ENCODE measurements at regions not wholly inside any gene's neighbourhood (a gene's known extent, or its start where the extent isn't known, plus 50 kb on each side); places are given as distances from the start of the nearest gene placed in this dataset.

DNA sequence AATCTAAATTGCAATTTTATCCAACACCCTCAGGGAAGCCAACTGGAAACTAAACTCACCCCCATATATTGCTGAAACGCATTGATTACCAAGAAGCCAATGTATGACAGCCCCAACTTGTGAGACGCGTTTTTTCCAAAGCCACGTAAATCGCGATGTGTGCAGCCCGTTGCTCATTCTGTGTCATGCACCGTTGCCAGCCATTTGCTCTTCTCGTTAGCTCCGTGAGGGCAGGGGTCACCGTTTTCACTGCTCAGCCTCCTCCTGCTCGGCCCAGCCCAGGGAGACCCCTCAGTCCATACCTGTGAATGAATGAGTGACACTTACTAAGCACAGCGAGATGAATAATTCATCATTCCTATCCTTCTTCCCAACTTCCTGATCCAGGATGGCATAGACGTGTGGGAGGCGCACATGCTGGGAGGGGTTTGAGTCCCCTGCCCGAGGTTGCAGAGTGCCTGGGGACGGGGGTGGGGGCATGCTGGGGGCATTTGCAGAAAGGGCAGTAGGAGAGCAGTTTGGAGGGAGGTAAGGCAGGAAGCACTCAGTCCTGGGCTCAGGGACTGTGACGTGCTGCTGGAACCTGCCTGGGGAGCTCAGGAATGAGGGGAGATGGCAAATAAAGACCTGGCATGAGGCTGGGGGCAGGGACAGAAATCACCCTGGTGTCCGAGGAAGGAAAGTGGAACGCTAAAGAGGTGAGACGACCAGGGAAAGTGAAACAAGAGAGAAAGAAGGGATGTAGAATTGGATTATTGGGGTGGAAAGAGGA, 104.2 kb upstream of the SDK1 start:
- H2AFZ ChIP-seq (ENCODE audit: low read depth, low read length), result no peak overlapping the region
- H3F3A ChIP-seq (ENCODE audit: insufficient read depth, low read length, poor library complexity, severe bottlenecking), result no peaks in the 10 kb centered on the region
- H3K27ac ChIP-seq (ENCODE audit: low read length), result no peak overlapping the region
- H3K4me2 ChIP-seq (ENCODE audit: low read length), result no peak overlapping the region
- no peaks in the 10 kb centered on the region for H3K9me2 ChIP-seq (ENCODE audit: insufficient read depth, low read length)
- H4K20me1 ChIP-seq (ENCODE audit: insufficient read depth), result no peaks in the 10 kb centered on the region
- H3K4me3 ChIP-seq (ENCODE audit: low read length), result no peak overlapping the region
- H3K9me3 ChIP-seq (ENCODE audit: low read length), result no peaks in the 10 kb centered on the region
- H3K79me2 ChIP-seq (replicated peaks; ENCODE audit: insufficient read depth, low read length), result no peaks in the 10 kb centered on the region
- no peak for TF ChIP-seq REST (IDR thresholded peaks at IDR 0.05; ENCODE audit: borderline replicate concordance)
- no peaks in the 10 kb centered on the region for H3K36me3 ChIP-seq (ENCODE audit: insufficient read depth, low read length)
- no peak overlapping the region for H3K9ac ChIP-seq (ENCODE audit: low read length)
- H3K27me3 ChIP-seq (ENCODE audit: insufficient read depth, low read depth, low read length), result no peaks in the 10 kb centered on the region

DNA sequence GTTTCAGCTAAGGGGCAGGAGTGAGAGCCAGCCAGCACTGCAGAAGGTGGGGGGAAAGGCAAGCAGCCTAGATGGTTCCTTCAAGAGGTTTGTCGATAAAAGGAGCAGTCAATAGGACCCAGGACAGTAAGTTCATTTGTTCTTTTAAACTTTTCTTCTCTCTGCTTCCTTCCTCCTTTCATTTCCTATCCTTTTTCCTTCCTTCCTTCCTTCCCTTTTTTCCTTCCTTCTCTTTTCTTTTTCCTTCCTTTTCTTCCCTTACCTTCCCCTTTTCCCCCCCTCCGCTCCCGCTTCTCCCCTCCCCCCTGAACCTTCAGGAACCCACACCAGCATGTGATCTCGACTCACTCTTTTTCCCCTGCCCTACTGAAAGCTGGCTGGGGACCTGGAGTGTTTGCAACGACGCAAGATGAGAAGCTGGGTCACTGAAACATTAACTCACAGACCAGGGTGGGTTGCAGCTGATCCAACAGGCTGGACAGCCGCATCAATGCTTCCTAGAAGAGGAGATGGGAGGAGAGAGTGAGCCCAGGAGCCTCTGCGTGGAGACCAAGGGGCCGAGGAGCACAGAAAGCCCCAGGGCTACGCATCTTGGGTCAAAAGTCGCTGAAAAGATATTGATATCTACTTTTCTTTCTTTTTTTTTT, 103.4 kb upstream of the SDK1 start:
- no peaks in the 10 kb centered on the region for H3F3A ChIP-seq (ENCODE audit: insufficient read depth, low read length, poor library complexity, severe bottlenecking)
- no peaks in the 10 kb centered on the region for H3K36me3 ChIP-seq (ENCODE audit: insufficient read depth, low read length)
- H3K9me2 ChIP-seq (ENCODE audit: insufficient read depth, low read length), result no peaks in the 10 kb centered on the region
- H4K20me1 ChIP-seq (ENCODE audit: insufficient read depth), result no peaks in the 10 kb centered on the region
- H3K79me2 ChIP-seq (replicated peaks; ENCODE audit: insufficient read depth, low read length), result no peaks in the 10 kb centered on the region
- H3K9me3 ChIP-seq (ENCODE audit: low read length), result no peaks in the 10 kb centered on the region
- H3K9ac ChIP-seq (ENCODE audit: low read length), result no peak overlapping the region
- H3K4me3 ChIP-seq (ENCODE audit: low read length), result no peak overlapping the region
- no peak overlapping the region for H2AFZ ChIP-seq (ENCODE audit: low read depth, low read length)
- TF ChIP-seq EP300 (conservative IDR thresholded peaks at IDR 0.05; ENCODE audit: poor library complexity, severe bottlenecking), result no peak
- no peak for TF ChIP-seq MXI1 (conservative IDR thresholded peaks at IDR 0.05; ENCODE audit: poor library complexity, severe bottlenecking)
- TF ChIP-seq REST (IDR thresholded peaks at IDR 0.05; ENCODE audit: borderline replicate concordance), result no peak
- no peak for TF ChIP-seq RAD21 (conservative IDR thresholded peaks at IDR 0.05)
- no peak for TF ChIP-seq EZH2 (IDR thresholded peaks at IDR 0.05; ENCODE audit: borderline replicate concordance, insufficient read depth, low read length, poor library complexity, severe bottlenecking)
- TF ChIP-seq CTCF (IDR thresholded peaks at IDR 0.05; ENCODE audit: poor library complexity, severe bottlenecking), result no peak
- TF ChIP-seq SMC3 (conservative IDR thresholded peaks at IDR 0.05; ENCODE audit: poor library complexity), result no peak
- no peak for TF ChIP-seq TAF1 (IDR thresholded peaks at IDR 0.05; ENCODE audit: low read depth)
- TF ChIP-seq POLR2AphosphoS5 (IDR thresholded peaks at IDR 0.05), result no peak
- H3K27me3 ChIP-seq (ENCODE audit: insufficient read depth, low read depth, low read length), result no peaks in the 10 kb centered on the region
- no peak overlapping the region for H3K27ac ChIP-seq (ENCODE audit: low read length)
- no peak overlapping the region for H3K4me2 ChIP-seq (ENCODE audit: low read length)

All from neural cell (in vitro differentiated cells).